GM12801 (cell line): ENCODE measurements at regions not wholly inside any gene's neighbourhood (a gene's known extent, or its start where the extent isn't known, plus 50 kb on each side); places are given as distances from the start of the nearest gene placed in this dataset.

ENCODE experiments used
- CTCF ChIP-seq: IDR thresholded peaks from one replicate; pipeline ENCODE4 v1.5.1; 2011; ENCODE audit warnings: control low read depth; ENCODE audit not compliant: insufficient read length; ENCODE audit errors: extremely low read depth

- TF ChIP-seq CTCF: no peak
These were observed 506.3 kb upstream of the GRM7 start for GRCh38 chr3:6354653-6355052.

GRCh38 chr3:6362406-6362805, 498.5 kb upstream of the GRM7 start:
- no peak for TF ChIP-seq CTCF

GRCh38 chr3:6367171-6367570, 493.7 kb upstream of the GRM7 start:
- TF ChIP-seq CTCF: no peak

GRCh38 chr3:6392123-6392522, 468.8 kb upstream of the GRM7 start:
- no peak for TF ChIP-seq CTCF

- TF ChIP-seq CTCF: no peak
These were observed 466.0 kb upstream of the GRM7 start for GRCh38 chr3:6394944-6395343.

- no peak for TF ChIP-seq CTCF
These were observed 464.3 kb upstream of the GRM7 start for GRCh38 chr3:6396631-6397030.

GRCh38 chr3:6416049-6416661, 444.8 kb upstream of the GRM7 start:
- no peak for TF ChIP-seq CTCF
